Liver (tissue), 7 donors: ENCODE measurements at regions not wholly inside any gene's neighbourhood (a gene's known extent, or its start where the extent isn't known, plus 50 kb on each side); places are given as distances from the start of the nearest gene placed in this dataset.
A peak's percentile ranks its signal among the peaks of the same experiment; 100 is the strongest.

Source experiments
- DNase-seq: peaks from one replicate; pipeline ENCODE4 v3.0.0-alpha.2; 2017; ENCODE audit warnings: low spot score
- H3K27ac ChIP-seq, 2 donors: one replicate each; pipeline ENCODE4 v1.7.0; 2013; ENCODE audit warnings: inconsistent platforms in 2 of 2, low read length in 2 of 2, control low read depth in 1 of 2, low read depth in 1 of 2, mild to moderate bottlenecking in 1 of 2
- H3K27me3 ChIP-seq, 4 donors: one replicate each; pipeline versions ENCODE4 v1.6.1 to v1.7.0; 2013; ENCODE audit warnings: low read length in 3 of 4, inconsistent platforms in 1 of 4, mild to moderate bottlenecking in 1 of 4, moderate library complexity in 1 of 4; ENCODE audit not compliant: control insufficient read depth in 4 of 4, insufficient read depth in 4 of 4
- H3K36me3 ChIP-seq, 4 donors: one replicate each; pipeline versions ENCODE4 v1.6.1 to v1.7.0; 2013; ENCODE audit warnings: low read length in 3 of 4, mild to moderate bottlenecking in 3 of 4, low read depth in 1 of 4, moderate library complexity in 1 of 4; ENCODE audit not compliant: control insufficient read depth in 4 of 4, insufficient read depth in 3 of 4
- H3K4me1 ChIP-seq, 4 donors: one replicate each; pipeline versions ENCODE4 v1.6.1 to v1.7.0; 2013; ENCODE audit warnings: low read length in 3 of 4, mild to moderate bottlenecking in 3 of 4, moderate library complexity in 1 of 4; ENCODE audit not compliant: control insufficient read depth in 4 of 4, insufficient read depth in 4 of 4
- H3K4me3 ChIP-seq, 3 donors: one replicate each; pipeline versions ENCODE4 v1.6.1 to v1.7.0; 2013; ENCODE audit warnings: low read length in 3 of 3, control low read depth in 1 of 3, low read depth in 1 of 3, mild to moderate bottlenecking in 1 of 3
- H3K9ac ChIP-seq, 2 donors: one replicate each; pipeline ENCODE4 v1.7.0; 2013; ENCODE audit warnings: low read length in 2 of 2, mild to moderate bottlenecking in 2 of 2, moderate library complexity in 2 of 2, control low read depth in 1 of 2, low read depth in 1 of 2
- H3K9me3 ChIP-seq, 4 donors: one replicate each; pipeline versions ENCODE4 v1.6.1 to v1.7.0; 2013; ENCODE audit warnings: low read length in 3 of 4; ENCODE audit not compliant: control insufficient read depth in 4 of 4
- ATF3 ChIP-seq: IDR thresholded peaks from 2 replicates; pipeline ENCODE4 v1.6.1; 2016; ENCODE audit warnings: antibody characterized with exemption
- EGR1 ChIP-seq, 2 donors: IDR thresholded peaks; 2 replicates each; pipeline ENCODE4 v1.6.1; 2016 to 2018; ENCODE audit warnings: antibody characterized with exemption in 2 of 2, low read depth in 2 of 2
- FOXA1 ChIP-seq: IDR thresholded peaks from 2 replicates; pipeline ENCODE4 v1.6.1; 2016; ENCODE audit warnings: antibody characterized with exemption
- FOXA2 ChIP-seq: IDR thresholded peaks from 2 replicates; pipeline ENCODE4 v1.6.1; 2016; ENCODE audit warnings: antibody characterized with exemption
- GABPA ChIP-seq, 2 donors: IDR thresholded peaks in 1 of 2; conservative IDR thresholded peaks in 1 of 2; 2 replicates each; pipeline ENCODE4 v1.6.1; 2016; ENCODE audit warnings: antibody characterized with exemption in 2 of 2, mild to moderate bottlenecking in 1 of 2, moderate library complexity in 1 of 2
- HNF4A ChIP-seq, 2 donors: conservative IDR thresholded peaks; 2 replicates each; pipeline ENCODE4 v1.6.1; 2016; ENCODE audit warnings: antibody characterized with exemption in 2 of 2, mild to moderate bottlenecking in 2 of 2
- HNF4G ChIP-seq: IDR thresholded peaks from 2 replicates; pipeline ENCODE4 v1.6.1; 2016; ENCODE audit warnings: antibody characterized with exemption
- JUND ChIP-seq, 2 donors: IDR thresholded peaks; 2 replicates each; pipeline ENCODE4 v1.6.1; 2016; ENCODE audit warnings: antibody characterized with exemption in 2 of 2
- RAD21 ChIP-seq, 2 donors: IDR thresholded peaks; 2 replicates each; pipeline ENCODE4 v1.6.1; 2016; ENCODE audit warnings: antibody characterized with exemption in 2 of 2, mild to moderate bottlenecking in 2 of 2
- REST ChIP-seq: IDR thresholded peaks from 2 replicates; pipeline ENCODE4 v1.6.1; 2016; ENCODE audit warnings: antibody characterized with exemption, mild to moderate bottlenecking
- RXRA ChIP-seq, 2 donors: IDR thresholded peaks; 2 replicates each; pipeline ENCODE4 v1.6.1; 2017 to 2018; ENCODE audit warnings: antibody characterized with exemption in 2 of 2, mild to moderate bottlenecking in 1 of 2
- SP1 ChIP-seq: IDR thresholded peaks from 2 replicates; pipeline ENCODE4 v1.6.1; 2018; ENCODE audit warnings: antibody characterized with exemption, mild to moderate bottlenecking
- YY1 ChIP-seq: IDR thresholded peaks from 2 replicates; pipeline ENCODE4 v1.6.1; 2016; ENCODE audit warnings: antibody characterized with exemption, mild to moderate bottlenecking
- ZBTB33 ChIP-seq: IDR thresholded peaks from 2 replicates; pipeline ENCODE4 v1.6.1; 2016; ENCODE audit warnings: antibody characterized with exemption
- WGBS: extraction: QIAGEN DNeasy Blood & Tissue Kit; methylation state at CpG from one replicate; pipeline ENCODE4 v1.1.7; 2013; 5-methylcytosine and 5-hydroxymethylcytosine counted together
- donor health status: healthy.
- donor health status: healthy.
- donor health status: healthy.
- donor health status: healthy.

- Histone ChIP-seq H3K36me3 (no peaks in the 10 kb centered on the region), H3K9ac (no peak overlapping the region), H3K9me3 (no peaks in the 10 kb centered on the region), H3K27me3 (no peaks in the 10 kb centered on the region), H3K4me3 (no peak overlapping the region), H3K27ac (no peak overlapping the region), H3K4me1 (peaks cover 11 to 40% (median 33%) of the 10 kb centered on the region in 4 donors)
- DNase-seq: no peak
- 94% methylated on average over 8 of the region's 8 CpGs for WGBS
- no peak for TF ChIP-seq ATF3
- no peak for TF ChIP-seq GABPA (IDR thresholded peaks at IDR 0.05 in 1 of 2, conservative IDR thresholded peaks at IDR 0.05 in 1 of 2)
- TF ChIP-seq FOXA1: no peak
- no peak for TF ChIP-seq REST
- TF ChIP-seq SP1: no peak
- TF ChIP-seq YY1: no peak
These were observed 185.2 kb downstream of the GADD45G start for GRCh38 chr9:89789922-89790510.

- Histone ChIP-seq H3K9ac (no peak overlapping the region), H3K36me3 (no peaks in the 10 kb centered on the region), H3K27me3 (no peaks in the 10 kb centered on the region), H3K4me1 (peaks cover 11 to 42% (median 35%) of the 10 kb centered on the region in 4 donors), H3K4me3 (no peak overlapping the region), H3K27ac (no peak overlapping the region), H3K9me3 (no peaks in the 10 kb centered on the region)
- WGBS: 49% methylated on average over 2 of the region's 2 CpGs
- TF ChIP-seq RAD21 (IDR thresholded peaks at IDR 0.05) (peak in 1 of 2 donors; percentile 5), HNF4G (no peak), HNF4A (conservative IDR thresholded peaks at IDR 0.05) (peak in 1 of 2 donors; percentile 53), EGR1 (IDR thresholded peaks at IDR 0.05; ENCODE audit: low read depth in 2 of 2) (no peak), JUND (IDR thresholded peaks at IDR 0.05) (no peak), RXRA (IDR thresholded peaks at IDR 0.05) (peak; percentile 73 to 84), FOXA2 (peak; percentile 33), FOXA1 (no peak), ZBTB33 (no peak), SP1 (peak; percentile 57)
- DNase-seq: no peak
These were observed 185.8 kb downstream of the GADD45G start for GRCh38 chr9:89790542-89791109.
